Neural cell (in vitro differentiated cells): ENCODE measurements at regions not wholly inside any gene's neighbourhood (a gene's known extent, or its start where the extent isn't known, plus 50 kb on each side); places are given as distances from the start of the nearest gene placed in this dataset.

ENCODE experiments used
- H2AFZ ChIP-seq: fragments of 200-600, 300-800 bp; sonication (generic), shearing (Covaris generic); 2 replicates; pipeline ENCODE4 v1.6.0; 2014; ENCODE audit warnings: low read depth, mild to moderate bottlenecking, antibody characterized with exemption, low read length, moderate library complexity
- H3F3A ChIP-seq: fragments of 200-600 bp; shearing (Covaris generic); 2 replicates; pipeline ENCODE4 v1.6.1; 2016; ENCODE audit warnings: mild to moderate bottlenecking, moderate library complexity, mixed read lengths, antibody characterized with exemption, low read length; ENCODE audit not compliant: insufficient read depth, poor library complexity, severe bottlenecking
- H3K27ac ChIP-seq: fragments of 200-600, 300-800 bp; sonication (generic), shearing (Covaris generic); 2 replicates; pipeline ENCODE4 v1.5.1; 2014; ENCODE audit warnings: mild to moderate bottlenecking, low read length, moderate library complexity
- H3K27me3 ChIP-seq: fragments of 300-800, 200-600 bp; sonication (generic), shearing (Covaris generic); 2 replicates; pipeline ENCODE4 v1.6.0; 2014; ENCODE audit warnings: mild to moderate bottlenecking, low read depth, low read length, moderate library complexity; ENCODE audit not compliant: insufficient read depth
- H3K36me3 ChIP-seq: fragments of 300-800, 200-600 bp; sonication (generic), shearing (Covaris generic); 2 replicates; pipeline ENCODE4 v1.5.1; 2014; ENCODE audit warnings: mild to moderate bottlenecking, antibody characterized with exemption, low read length, moderate library complexity; ENCODE audit not compliant: insufficient read depth
- H3K4me2 ChIP-seq: fragments of 300-800, 200-600 bp; sonication (generic), shearing (Covaris generic); 2 replicates; pipeline ENCODE4 v1.6.0; 2014; ENCODE audit warnings: mild to moderate bottlenecking, low read length
- H3K4me3 ChIP-seq: fragments of 300-800, 200-600 bp; sonication (generic), shearing (Covaris generic); 2 replicates; pipeline ENCODE4 v1.5.1; 2014; ENCODE audit warnings: mild to moderate bottlenecking, low read length, moderate library complexity
- H3K79me2 ChIP-seq: fragments of 200-600 bp; shearing (Covaris generic); replicated peaks from 2 replicates; pipeline ENCODE4 v1.6.0; 2014; ENCODE audit warnings: mild to moderate bottlenecking, low read length, moderate library complexity; ENCODE audit not compliant: insufficient read depth
- H3K9ac ChIP-seq: fragments of 300-800, 200-600 bp; sonication (generic), shearing (Covaris generic); 2 replicates; pipeline ENCODE4 v1.6.1; 2016; ENCODE audit warnings: mild to moderate bottlenecking, low read length, mixed read lengths
- H3K9me2 ChIP-seq: fragments of 200-600 bp; shearing (Covaris generic); 2 replicates; pipeline ENCODE4 v1.6.1; 2016; ENCODE audit warnings: mild to moderate bottlenecking, low read length, mixed read lengths; ENCODE audit not compliant: insufficient read depth
- H3K9me3 ChIP-seq: fragments of 200-600, 300-800 bp; sonication (generic), shearing (Covaris generic); 2 replicates; pipeline ENCODE4 v1.6.1; 2016; ENCODE audit warnings: mild to moderate bottlenecking, mixed run types, low read length, moderate library complexity, mixed read lengths
- H4K20me1 ChIP-seq: fragments of 200-600 bp; shearing (Covaris generic); 2 replicates; pipeline ENCODE4 v1.6.1; 2016; ENCODE audit warnings: mild to moderate bottlenecking, mixed run types; ENCODE audit not compliant: insufficient read depth
- EP300 ChIP-seq: fragments of 450-650 bp; conservative IDR thresholded peaks from 2 replicates; pipeline ENCODE4 v1.6.1; 2014; ENCODE audit warnings: antibody characterized with exemption, mild to moderate bottlenecking, moderate library complexity; ENCODE audit not compliant: poor library complexity, severe bottlenecking
- EZH2 ChIP-seq: fragments of 200-600, 300-800 bp; shearing (Covaris generic), sonication (generic); IDR thresholded peaks from 2 replicates; pipeline ENCODE4 v1.6.1; 2014; ENCODE audit warnings: antibody characterized with exemption, low read length, borderline replicate concordance, mild to moderate bottlenecking; ENCODE audit not compliant: insufficient read depth, poor library complexity, severe bottlenecking
- MXI1 ChIP-seq: fragments of 450-650 bp; conservative IDR thresholded peaks from 2 replicates; pipeline ENCODE4 v1.6.1; 2014; ENCODE audit warnings: antibody characterized with exemption, mild to moderate bottlenecking; ENCODE audit not compliant: poor library complexity, severe bottlenecking
- POLR2AphosphoS5 ChIP-seq: IDR thresholded peaks from 2 replicates; pipeline ENCODE4 v1.6.1; 2012
- RAD21 ChIP-seq: fragments of 450-650 bp; conservative IDR thresholded peaks from 2 replicates; pipeline ENCODE4 v1.6.1; 2014; ENCODE audit warnings: antibody characterized with exemption, mild to moderate bottlenecking, moderate library complexity
- SMC3 ChIP-seq: fragments of 450-650 bp; conservative IDR thresholded peaks from 2 replicates; pipeline ENCODE4 v1.6.1; 2014; ENCODE audit warnings: antibody characterized with exemption, mild to moderate bottlenecking, moderate library complexity; ENCODE audit not compliant: poor library complexity
- TAF1 ChIP-seq: IDR thresholded peaks from 2 replicates; pipeline ENCODE4 v1.6.1; 2012; ENCODE audit warnings: low read depth
- TF ChIP-seq, protein P1 (sequence below): fragments of 450-650 bp; IDR thresholded peaks from 2 replicates; pipeline ENCODE4 v1.5.1; 2014; ENCODE audit warnings: antibody characterized with exemption, mild to moderate bottlenecking, moderate library complexity; ENCODE audit not compliant: poor library complexity, severe bottlenecking
- TF ChIP-seq, protein P2 (sequence below): IDR thresholded peaks from 2 replicates; pipeline ENCODE4 v1.6.1; 2012; ENCODE audit warnings: borderline replicate concordance

GRCh38 chr10:78286668-78287067 lies 253.0 kb downstream of the RPS24 start:
- Histone ChIP-seq H4K20me1 (no peaks in the 10 kb centered on the region), H3K36me3 (no peaks in the 10 kb centered on the region), H3K27me3 (no peaks in the 10 kb centered on the region), H3K4me3 (no peak overlapping the region), H3K9me2 (no peaks in the 10 kb centered on the region), H3K9me3 (no peaks in the 10 kb centered on the region), H2AFZ (no peak overlapping the region), H3K27ac (no peak overlapping the region), H3F3A (no peaks in the 10 kb centered on the region), H3K9ac (no peak overlapping the region), H3K79me2 (no peaks in the 10 kb centered on the region), H3K4me2 (no peak overlapping the region)
- TF ChIP-seq, protein P1, sequence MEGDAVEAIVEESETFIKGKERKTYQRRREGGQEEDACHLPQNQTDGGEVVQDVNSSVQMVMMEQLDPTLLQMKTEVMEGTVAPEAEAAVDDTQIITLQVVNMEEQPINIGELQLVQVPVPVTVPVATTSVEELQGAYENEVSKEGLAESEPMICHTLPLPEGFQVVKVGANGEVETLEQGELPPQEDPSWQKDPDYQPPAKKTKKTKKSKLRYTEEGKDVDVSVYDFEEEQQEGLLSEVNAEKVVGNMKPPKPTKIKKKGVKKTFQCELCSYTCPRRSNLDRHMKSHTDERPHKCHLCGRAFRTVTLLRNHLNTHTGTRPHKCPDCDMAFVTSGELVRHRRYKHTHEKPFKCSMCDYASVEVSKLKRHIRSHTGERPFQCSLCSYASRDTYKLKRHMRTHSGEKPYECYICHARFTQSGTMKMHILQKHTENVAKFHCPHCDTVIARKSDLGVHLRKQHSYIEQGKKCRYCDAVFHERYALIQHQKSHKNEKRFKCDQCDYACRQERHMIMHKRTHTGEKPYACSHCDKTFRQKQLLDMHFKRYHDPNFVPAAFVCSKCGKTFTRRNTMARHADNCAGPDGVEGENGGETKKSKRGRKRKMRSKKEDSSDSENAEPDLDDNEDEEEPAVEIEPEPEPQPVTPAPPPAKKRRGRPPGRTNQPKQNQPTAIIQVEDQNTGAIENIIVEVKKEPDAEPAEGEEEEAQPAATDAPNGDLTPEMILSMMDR = no peak
- TF ChIP-seq POLR2AphosphoS5 (no peak), TAF1 (no peak), MXI1 (no peak), RAD21 (no peak), SMC3 (no peak), EZH2 (no peak), EP300 (no peak)
- TF ChIP-seq, protein P2, sequence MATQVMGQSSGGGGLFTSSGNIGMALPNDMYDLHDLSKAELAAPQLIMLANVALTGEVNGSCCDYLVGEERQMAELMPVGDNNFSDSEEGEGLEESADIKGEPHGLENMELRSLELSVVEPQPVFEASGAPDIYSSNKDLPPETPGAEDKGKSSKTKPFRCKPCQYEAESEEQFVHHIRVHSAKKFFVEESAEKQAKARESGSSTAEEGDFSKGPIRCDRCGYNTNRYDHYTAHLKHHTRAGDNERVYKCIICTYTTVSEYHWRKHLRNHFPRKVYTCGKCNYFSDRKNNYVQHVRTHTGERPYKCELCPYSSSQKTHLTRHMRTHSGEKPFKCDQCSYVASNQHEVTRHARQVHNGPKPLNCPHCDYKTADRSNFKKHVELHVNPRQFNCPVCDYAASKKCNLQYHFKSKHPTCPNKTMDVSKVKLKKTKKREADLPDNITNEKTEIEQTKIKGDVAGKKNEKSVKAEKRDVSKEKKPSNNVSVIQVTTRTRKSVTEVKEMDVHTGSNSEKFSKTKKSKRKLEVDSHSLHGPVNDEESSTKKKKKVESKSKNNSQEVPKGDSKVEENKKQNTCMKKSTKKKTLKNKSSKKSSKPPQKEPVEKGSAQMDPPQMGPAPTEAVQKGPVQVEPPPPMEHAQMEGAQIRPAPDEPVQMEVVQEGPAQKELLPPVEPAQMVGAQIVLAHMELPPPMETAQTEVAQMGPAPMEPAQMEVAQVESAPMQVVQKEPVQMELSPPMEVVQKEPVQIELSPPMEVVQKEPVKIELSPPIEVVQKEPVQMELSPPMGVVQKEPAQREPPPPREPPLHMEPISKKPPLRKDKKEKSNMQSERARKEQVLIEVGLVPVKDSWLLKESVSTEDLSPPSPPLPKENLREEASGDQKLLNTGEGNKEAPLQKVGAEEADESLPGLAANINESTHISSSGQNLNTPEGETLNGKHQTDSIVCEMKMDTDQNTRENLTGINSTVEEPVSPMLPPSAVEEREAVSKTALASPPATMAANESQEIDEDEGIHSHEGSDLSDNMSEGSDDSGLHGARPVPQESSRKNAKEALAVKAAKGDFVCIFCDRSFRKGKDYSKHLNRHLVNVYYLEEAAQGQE = no peak

- H3K9me3 ChIP-seq = no peaks in the 10 kb centered on the region
- H3K4me2 ChIP-seq = no peak overlapping the region
- TF ChIP-seq SMC3 (no peak), TAF1 (no peak), RAD21 (no peak), POLR2AphosphoS5 (no peak), EZH2 (no peak), EP300 (no peak), MXI1 (no peak)
- TF ChIP-seq, protein P1 = no peak
- TF ChIP-seq, protein P2 = no peak
- no peaks in the 10 kb centered on the region for H3K27me3 ChIP-seq
- H3K9me2 ChIP-seq = no peaks in the 10 kb centered on the region
- H4K20me1 ChIP-seq = no peaks in the 10 kb centered on the region
- H3K9ac ChIP-seq = no peak overlapping the region
- H3F3A ChIP-seq = no peaks in the 10 kb centered on the region
- H3K79me2 ChIP-seq = no peaks in the 10 kb centered on the region
- H3K36me3 ChIP-seq = no peaks in the 10 kb centered on the region
- no peak overlapping the region for H3K27ac ChIP-seq
- H2AFZ ChIP-seq = no peak overlapping the region
- no peak overlapping the region for H3K4me3 ChIP-seq
Measured at GRCh38 chr10:78287618-78288017, 254.0 kb downstream of the RPS24 start.
